Fibroblast of skin of left quadriceps (primary cell): ENCODE measurements at regions not wholly inside any gene's neighbourhood (a gene's known extent, or its start where the extent isn't known, plus 50 kb on each side); places are given as distances from the start of the nearest gene placed in this dataset.
"Not testable (repeated sequence)": the region's sequence is repeated elsewhere in the genome, so short reads cannot be mapped to it uniquely, and the experiment has no call there.

Experiments
- DNase-seq, 2 experiments: peaks; one replicate each; pipeline ENCODE4 v3.0.0-alpha.2; 2013; ENCODE audit warnings: low read depth in 2 of 2

DNA sequence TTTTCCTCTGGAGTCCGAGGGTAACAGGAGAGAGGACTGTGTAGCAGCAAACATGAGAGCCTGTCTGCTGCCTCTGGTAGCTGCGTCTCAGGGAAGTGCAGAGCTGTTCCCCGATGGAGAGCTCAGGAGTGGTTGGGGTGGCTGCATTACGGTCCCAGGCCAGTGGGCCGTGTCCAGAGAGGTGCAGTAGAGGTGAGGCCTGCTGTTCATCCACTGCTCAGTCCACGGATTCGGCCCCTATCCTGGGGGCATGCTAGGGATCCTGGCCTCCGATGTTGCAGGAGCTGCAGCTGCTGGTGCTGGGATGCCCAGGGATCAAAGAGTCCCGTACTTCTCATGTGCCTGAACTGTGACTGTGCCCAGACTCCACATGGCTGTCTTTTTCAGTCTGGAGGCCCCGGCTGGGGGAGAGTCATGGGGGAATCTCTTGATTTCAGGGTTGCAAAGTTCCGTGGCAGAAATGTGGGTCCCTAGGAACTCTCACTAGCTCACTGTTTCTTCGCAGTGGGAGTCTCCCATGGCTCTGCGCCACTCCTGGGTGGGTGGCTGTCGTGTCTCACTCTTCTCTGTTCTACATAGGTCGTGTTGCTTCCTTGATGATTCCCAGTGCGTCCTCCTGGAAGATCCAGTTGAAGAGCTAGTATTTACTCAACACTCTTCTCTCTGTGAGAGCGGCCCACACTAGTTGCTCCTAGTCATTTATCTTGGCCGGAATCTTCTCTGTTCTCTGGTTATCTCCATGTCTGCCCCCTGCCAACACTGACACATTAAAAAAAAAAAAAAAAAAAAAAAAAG is 109.5 kb upstream of the CENPE start:
- DNase-seq: no peak

DNA sequence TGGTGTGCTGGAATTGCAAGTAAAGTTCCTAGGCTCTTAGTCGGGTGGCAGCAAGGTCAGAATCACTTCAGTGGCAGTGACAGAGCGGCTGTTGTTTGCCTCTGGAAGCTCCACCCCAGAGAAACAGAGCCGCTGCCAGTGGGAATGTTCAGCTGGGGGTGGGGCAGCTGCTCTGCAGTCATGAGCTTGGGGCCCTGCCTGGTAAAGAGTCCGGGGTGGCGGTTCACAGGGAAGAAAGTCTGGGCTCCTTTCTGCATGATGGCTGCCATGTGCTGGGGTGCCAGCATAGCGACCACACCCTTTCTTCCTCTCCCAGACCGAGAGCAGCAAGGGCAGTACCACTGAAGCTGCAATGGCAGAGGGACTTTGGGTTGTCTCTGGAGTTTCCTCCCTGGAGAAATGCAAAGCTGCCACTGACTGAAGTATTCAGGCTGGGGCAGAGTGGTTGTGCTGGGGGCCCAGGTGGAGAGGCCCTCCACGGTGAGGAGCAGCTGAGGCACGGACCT is 108.8 kb upstream of the CENPE start:
- no peak for DNase-seq

DNA sequence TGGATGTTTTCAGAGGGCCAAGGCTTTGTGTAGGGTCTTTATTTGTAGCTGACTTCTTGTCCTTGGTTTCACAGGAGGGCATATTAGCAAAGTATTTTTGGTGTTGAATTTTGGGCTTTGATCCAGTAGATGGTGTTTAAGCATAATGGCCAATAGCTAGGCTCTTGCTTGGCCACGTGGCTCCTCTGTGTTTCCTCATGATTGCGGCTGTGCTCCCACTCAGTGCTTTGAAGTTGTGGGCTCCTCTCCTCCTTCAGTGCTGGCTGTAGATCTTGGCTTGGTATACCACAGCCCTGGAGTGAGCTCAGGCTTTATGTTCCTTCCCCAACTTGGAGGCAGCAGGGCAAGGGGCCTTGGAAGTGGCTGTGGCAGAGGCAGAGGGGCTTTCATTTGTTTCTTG is 107.2 kb upstream of the CENPE start:
- DNase-seq: no peak

DNA sequence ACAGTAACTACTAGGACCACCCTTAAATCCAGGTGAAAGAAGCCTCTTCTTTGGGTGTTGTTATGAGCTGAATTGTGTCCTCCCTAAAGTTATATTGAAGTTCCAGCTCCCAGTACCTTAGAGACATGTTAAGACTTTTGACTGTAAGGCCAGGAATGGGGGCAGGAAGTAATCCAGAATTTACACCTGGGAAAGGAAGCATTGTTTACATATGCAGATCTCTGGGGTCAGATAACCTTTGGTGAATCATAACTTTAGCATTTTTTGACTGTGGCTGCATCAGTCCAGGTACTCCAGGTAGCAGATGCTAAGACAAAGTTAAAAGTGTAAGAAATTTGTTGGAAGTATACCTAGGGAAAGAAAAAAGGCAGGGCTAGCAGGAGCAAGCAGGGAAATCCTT is 104.9 kb upstream of the CENPE start:
- DNase-seq: no peak

DNA sequence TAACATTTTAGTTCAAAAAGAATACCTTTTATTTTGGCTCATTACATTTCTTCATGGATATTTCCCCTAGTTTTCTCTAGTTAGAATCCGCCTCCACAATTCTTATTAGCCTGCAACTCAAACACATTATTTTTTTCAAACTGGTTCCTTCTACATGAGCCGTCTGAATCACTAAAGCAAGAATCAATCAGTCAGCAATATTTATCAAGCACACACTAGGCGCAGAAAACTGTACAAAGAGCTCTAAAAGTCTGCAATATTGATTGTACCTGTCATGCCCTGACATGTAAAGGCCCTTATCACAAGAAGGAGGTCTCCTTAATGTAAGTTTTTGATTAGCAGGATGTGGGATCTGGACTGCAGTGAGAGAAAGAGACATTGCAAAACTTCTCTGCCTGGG is 94.8 kb upstream of the CENPE start:
- no peak for DNase-seq

DNA sequence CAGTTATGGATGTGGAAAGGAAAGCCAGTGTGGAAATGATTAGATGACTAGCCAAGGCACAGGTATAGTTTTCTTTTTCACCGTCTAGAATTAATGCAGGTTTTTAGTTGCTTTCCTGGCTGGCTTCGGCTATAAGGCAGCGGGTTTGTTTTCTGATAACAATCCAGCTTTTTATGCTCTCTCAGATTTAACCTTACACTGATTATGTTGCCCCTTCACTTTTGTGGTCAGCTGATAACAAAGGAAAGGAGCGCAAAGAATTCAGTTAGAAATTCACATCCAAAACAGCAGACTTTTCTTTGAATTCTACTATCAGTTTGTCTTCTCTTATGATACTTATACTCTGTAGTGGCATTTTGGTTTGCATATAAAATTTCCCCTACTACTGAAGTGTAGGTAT is 94.2 kb upstream of the CENPE start:
- no peak for DNase-seq

DNA sequence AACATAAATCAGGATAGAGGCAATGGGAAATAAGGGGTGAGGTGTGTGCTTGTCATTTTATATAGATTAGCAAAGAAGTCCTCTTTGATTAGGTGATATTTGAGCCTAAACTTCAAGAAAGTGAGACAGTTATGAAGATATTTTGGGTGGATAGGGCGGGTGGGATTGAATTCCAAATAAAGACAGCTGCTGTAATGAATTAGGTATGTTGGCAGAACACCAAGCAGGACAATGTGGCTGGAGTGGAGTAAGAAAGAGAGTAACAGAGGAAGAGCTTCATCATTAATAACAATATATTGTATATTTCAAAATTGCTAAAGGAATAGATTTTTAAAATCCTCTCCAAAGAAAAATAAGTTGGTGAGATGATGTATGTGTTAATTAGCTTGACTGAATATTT is 91.0 kb upstream of the CENPE start:
- DNase-seq: no peak

DNA sequence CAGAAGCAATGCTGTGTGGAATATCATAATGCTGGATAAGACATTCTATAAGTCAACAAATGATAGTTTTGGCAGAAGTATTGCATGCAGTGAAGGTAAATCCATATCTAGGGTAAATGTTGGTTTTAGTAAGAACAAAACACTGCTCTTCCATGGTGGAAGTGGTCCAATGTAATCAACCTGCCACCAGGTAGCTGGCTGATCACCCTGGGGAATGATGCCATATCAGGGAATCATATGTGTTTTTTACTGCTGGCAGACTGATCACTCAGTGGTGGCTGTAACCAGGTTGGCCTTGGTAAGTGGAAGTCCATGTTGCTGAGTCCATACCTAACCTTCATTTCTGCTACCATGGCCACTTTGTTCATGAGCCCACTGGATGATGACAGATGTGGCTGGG is 74.0 kb upstream of the CENPE start:
- no peak for DNase-seq

DNA sequence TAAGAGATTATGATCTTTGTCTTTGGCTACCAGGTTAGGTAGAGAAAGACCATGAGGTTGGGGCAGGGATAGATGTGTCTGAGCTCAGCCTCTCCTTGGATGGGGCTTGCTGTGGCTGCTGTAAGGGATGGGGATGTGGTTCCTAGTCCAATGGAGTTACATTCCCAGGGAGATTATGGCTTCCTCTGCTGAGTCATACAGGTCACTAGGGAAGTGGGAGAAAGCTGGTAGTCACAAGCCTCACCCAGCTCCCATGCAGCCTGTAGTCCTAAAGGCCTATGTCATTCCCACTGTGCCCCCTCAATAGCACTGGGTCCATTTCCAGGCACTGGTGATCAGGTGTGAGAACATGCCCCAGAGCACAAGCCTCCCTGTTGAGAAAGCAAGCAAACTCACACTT is 70.6 kb upstream of the CENPE start:
- no peak for DNase-seq

DNA sequence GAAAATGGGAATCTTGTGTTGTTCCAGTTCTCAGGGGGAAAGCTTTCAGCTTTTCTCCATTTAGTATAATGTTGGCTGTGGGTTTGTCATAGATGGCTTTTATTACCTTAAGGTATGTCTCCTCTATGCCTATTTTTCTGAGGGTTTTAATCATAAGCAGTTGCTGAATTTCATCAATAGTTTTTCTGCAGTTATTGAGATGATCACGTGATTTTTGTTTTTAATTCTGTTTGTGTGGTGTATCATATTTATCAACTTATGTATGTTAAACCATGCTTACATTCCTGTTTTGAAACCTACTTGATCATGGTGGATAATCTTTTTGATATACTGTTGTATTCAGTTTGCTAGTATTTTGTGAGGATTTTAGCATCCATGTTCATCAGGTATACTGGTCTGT is 66.8 kb upstream of the CENPE start:
- DNase-seq: no peak

DNA sequence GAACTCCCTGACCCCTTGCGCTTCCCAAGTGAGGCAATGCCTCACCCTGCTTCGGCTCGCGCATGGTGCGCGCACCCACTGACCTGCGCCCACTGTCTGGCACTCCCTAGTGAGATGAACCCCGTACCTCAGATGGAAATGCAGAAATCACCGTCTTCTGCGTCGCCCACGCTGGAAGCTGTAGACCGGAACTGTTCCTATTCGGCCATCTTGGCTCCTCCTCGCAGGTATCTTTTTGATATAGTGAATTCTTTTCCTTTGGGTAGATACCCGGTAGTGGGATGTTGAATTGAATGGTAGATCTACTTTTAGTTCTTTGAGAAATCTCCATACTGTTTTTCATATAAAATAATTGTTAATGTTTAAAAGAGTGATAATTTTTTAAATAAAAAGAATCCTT is 57.9 kb upstream of the CENPE start:
- not testable (repeated sequence) for DNase-seq
